Uterus (tissue), 3 donors: ENCODE measurements at regions not wholly inside any gene's neighbourhood (a gene's known extent, or its start where the extent isn't known, plus 50 kb on each side); places are given as distances from the start of the nearest gene placed in this dataset.

Experiments used
- DNase-seq, 2 donors: peaks; one replicate each; pipeline ENCODE4 v3.0.0-alpha.2; 2019 to 2020
- H3K27ac ChIP-seq, 2 donors: fragments of 200-600 bp; sonication (generic); 1 replicate in 1 of 2; 2 replicates in 1 of 2; pipeline ENCODE4 v1.5.1; 2016 to 2018
- H3K27me3 ChIP-seq, 2 donors: fragments of 200-600 bp; sonication (generic); one replicate each; pipeline ENCODE4 v1.5.1; 2018 to 2019; ENCODE audit warnings: control low read depth in 1 of 2
- H3K36me3 ChIP-seq, 2 donors: fragments of 200-600 bp; sonication (generic); one replicate each; pipeline ENCODE4 v1.5.1; 2019; ENCODE audit warnings: control low read depth in 1 of 2
- H3K4me1 ChIP-seq, 2 donors: fragments of 200-600 bp; sonication (generic); one replicate each; pipeline ENCODE4 v1.5.1; 2018 to 2019; ENCODE audit warnings: control low read depth in 1 of 2
- H3K4me3 ChIP-seq, 2 donors: fragments of 200-600 bp; sonication (generic); 1 replicate in 1 of 2; 2 replicates in 1 of 2; pipeline ENCODE4 v1.5.1; 2018 to 2019; ENCODE audit warnings: mild to moderate bottlenecking in 1 of 2
- H3K9me3 ChIP-seq, 2 donors: fragments of 200-600 bp; sonication (generic); one replicate each; pipeline ENCODE4 v1.5.1; 2019; ENCODE audit warnings: control low read depth in 1 of 2
- CTCF ChIP-seq, 4 experiments: fragments of 200-600 bp in 2 of 4; fragments of 450-650 bp in 2 of 4; sonication (generic) in 2 of 4; IDR thresholded peaks; one replicate each; pipeline ENCODE4 v1.5.1; 2016 to 2019; ENCODE audit warnings: antibody characterized with exemption in 4 of 4, mild to moderate bottlenecking in 2 of 4, moderate library complexity in 1 of 4
- POLR2A ChIP-seq, 2 donors: fragments of 450-650 bp; IDR thresholded peaks; one replicate each; pipeline ENCODE4 v1.6.1; 2016; ENCODE audit warnings: antibody characterized with exemption in 2 of 2, mild to moderate bottlenecking in 1 of 2, moderate library complexity in 1 of 2
- intact Hi-C: fragments of 100-400 bp; cut with DNase I; formaldehyde crosslinking; loops from one replicate; pipeline ENCODE4 v1.15.1; 2023; ENCODE audit warnings: low total_unique reads
- donor health status: DM: yes; HTN: yes; CAD: no.

- H3K36me3 ChIP-seq: no peaks in the 10 kb centered on the region
- H3K9me3 ChIP-seq: no peaks in the 10 kb centered on the region
- no peak overlapping the region for H3K4me3 ChIP-seq
- no peaks in the 10 kb centered on the region for H3K4me1 ChIP-seq
- no peak overlapping the region for H3K27ac ChIP-seq
- TF ChIP-seq POLR2A (IDR thresholded peaks at IDR 0.05): no peak
- no peak for TF ChIP-seq CTCF (IDR thresholded peaks at IDR 0.05)
- no peaks in the 10 kb centered on the region for H3K27me3 ChIP-seq
- intact Hi-C loops: no loop called here
- DNase-seq: no peak
These were observed 122.7 kb downstream of the RGS21 start for GRCh38 chr1:192439373-192440025.

GRCh38 chr1:192441492-192441891 lies 124.7 kb downstream of the RGS21 start:
- Histone ChIP-seq H3K27ac (no peak overlapping the region), H3K27me3 (no peaks in the 10 kb centered on the region), H3K36me3 (no peaks in the 10 kb centered on the region), H3K4me1 (no peaks in the 10 kb centered on the region), H3K4me3 (no peak overlapping the region), H3K9me3 (no peaks in the 10 kb centered on the region)
- DNase-seq: no peak
- TF ChIP-seq CTCF (IDR thresholded peaks at IDR 0.05): no peak
- no peak for TF ChIP-seq POLR2A (IDR thresholded peaks at IDR 0.05)
- intact Hi-C loops: no loop called here

- TF ChIP-seq POLR2A (IDR thresholded peaks at IDR 0.05) (no peak), CTCF (IDR thresholded peaks at IDR 0.05) (no peak)
- no peak for DNase-seq
- Histone ChIP-seq H3K36me3 (no peaks in the 10 kb centered on the region), H3K4me1 (no peaks in the 10 kb centered on the region), H3K9me3 (no peaks in the 10 kb centered on the region), H3K4me3 (no peak overlapping the region), H3K27ac (no peak overlapping the region), H3K27me3 (no peaks in the 10 kb centered on the region)
- intact Hi-C loops: no loop called here
These were observed 125.9 kb downstream of the RGS21 start for GRCh38 chr1:192442736-192443135.

GRCh38 chr1:192443616-192444015 lies 126.8 kb downstream of the RGS21 start:
- Histone ChIP-seq H3K4me1 (no peaks in the 10 kb centered on the region), H3K9me3 (no peaks in the 10 kb centered on the region), H3K27me3 (no peaks in the 10 kb centered on the region), H3K36me3 (no peaks in the 10 kb centered on the region), H3K4me3 (no peak overlapping the region), H3K27ac (no peak overlapping the region)
- intact Hi-C loops: no loop called here
- TF ChIP-seq CTCF (IDR thresholded peaks at IDR 0.05): no peak
- no peak for TF ChIP-seq POLR2A (IDR thresholded peaks at IDR 0.05)
- DNase-seq: no peak

- TF ChIP-seq POLR2A (IDR thresholded peaks at IDR 0.05): no peak
- no peak for TF ChIP-seq CTCF (IDR thresholded peaks at IDR 0.05)
- Histone ChIP-seq H3K27ac (no peak overlapping the region), H3K4me1 (no peaks in the 10 kb centered on the region), H3K36me3 (no peaks in the 10 kb centered on the region), H3K9me3 (no peaks in the 10 kb centered on the region), H3K27me3 (no peaks in the 10 kb centered on the region), H3K4me3 (no peak overlapping the region)
- intact Hi-C loops: no loop called here
- DNase-seq: no peak
These were observed 128.4 kb downstream of the RGS21 start for GRCh38 chr1:192445241-192445640.
